Activated T-helper 1 cell treated with anti-CD3 and anti-CD28 coated beads, Interleukin-12 subunit alpha, Interleukin-12 subunit beta, Interleukin-2, Interleukin-4 antibody, amounts not matched to agents 30 ng/mL and 10 ng/mL and 1 ng/mL, durations not matched to agents 14 hours and 24 hours and 36 hours (primary cell): ENCODE measurements at regions not wholly inside any gene's neighbourhood (a gene's known extent, or its start where the extent isn't known, plus 50 kb on each side); places are given as distances from the start of the nearest gene placed in this dataset.

ENCODE experiments used
- DNase-seq: peaks from one replicate; pipeline ENCODE4 v3.0.0; 2021; ENCODE audit warnings: low spot score
- H3K27ac Mint-ChIP-seq: one replicate; pipeline ENCODE4 v1.8.0; 2021; ENCODE audit warnings: mild to moderate bottlenecking, mixed read lengths
- H3K27me3 Mint-ChIP-seq: one replicate; pipeline ENCODE4 v1.8.0; 2022; ENCODE audit warnings: mild to moderate bottlenecking, moderate library complexity, mixed read lengths; ENCODE audit not compliant: insufficient read depth
- H3K36me3 Mint-ChIP-seq: one replicate; pipeline ENCODE4 v1.8.0; 2021; ENCODE audit warnings: low read depth, mixed read lengths
- H3K4me1 Mint-ChIP-seq: one replicate; pipeline ENCODE4 v1.8.0; 2021; ENCODE audit warnings: low read depth, mixed read lengths
- H3K4me3 Mint-ChIP-seq: one replicate; pipeline ENCODE4 v1.8.0; 2021; ENCODE audit warnings: mild to moderate bottlenecking, moderate library complexity, mixed read lengths
- H3K9me3 Mint-ChIP-seq: one replicate; pipeline ENCODE4 v1.8.0; 2021; ENCODE audit warnings: mixed read lengths
- intact Hi-C: fragments of 100-400 bp; cut with micrococcal nuclease; formaldehyde crosslinking; loops from one replicate; pipeline ENCODE4 v1.15.1; 2024

- Mint-ChIP-seq H3K4me3 (no peak overlapping the region), H3K9me3 (no peaks in the 10 kb centered on the region), H3K27ac (no peak overlapping the region), H3K27me3 (peaks cover 2% of the 10 kb centered on the region), H3K36me3 (no peaks in the 10 kb centered on the region), H3K4me1 (no peaks in the 10 kb centered on the region)
- DNase-seq = no peak
- intact Hi-C loops = no loop called here
These were observed 66.4 kb upstream of the HHIP start for GRCh38 chr4:144579411-144580030.

DNA sequence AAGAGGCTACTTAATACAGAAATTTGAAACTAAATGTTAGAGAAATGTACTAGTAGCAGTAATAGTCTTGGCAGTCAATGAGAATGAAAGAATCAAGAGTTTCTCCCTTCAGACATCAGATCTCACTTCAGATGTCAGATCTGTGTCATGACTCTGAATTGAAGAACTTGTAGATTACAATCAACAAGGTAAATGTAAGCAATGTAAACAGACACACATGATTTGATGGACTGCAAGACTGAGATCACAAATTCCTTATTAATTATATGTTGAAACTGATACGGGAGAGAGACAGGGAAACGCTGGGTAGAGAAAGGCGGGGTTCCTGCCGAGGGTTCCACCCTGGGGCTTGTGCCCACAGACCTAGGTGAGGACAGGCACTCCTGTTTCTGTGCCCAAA, 65.5 kb upstream of the HHIP start:
- intact Hi-C loops = no loop called here
- DNase-seq = no peak
- no peak overlapping the region for H3K4me3 Mint-ChIP-seq
- H3K27ac Mint-ChIP-seq = no peak overlapping the region
- H3K36me3 Mint-ChIP-seq = no peaks in the 10 kb centered on the region
- H3K27me3 Mint-ChIP-seq = peaks cover 2% of the 10 kb centered on the region
- no peaks in the 10 kb centered on the region for H3K9me3 Mint-ChIP-seq
- no peaks in the 10 kb centered on the region for H3K4me1 Mint-ChIP-seq

DNA sequence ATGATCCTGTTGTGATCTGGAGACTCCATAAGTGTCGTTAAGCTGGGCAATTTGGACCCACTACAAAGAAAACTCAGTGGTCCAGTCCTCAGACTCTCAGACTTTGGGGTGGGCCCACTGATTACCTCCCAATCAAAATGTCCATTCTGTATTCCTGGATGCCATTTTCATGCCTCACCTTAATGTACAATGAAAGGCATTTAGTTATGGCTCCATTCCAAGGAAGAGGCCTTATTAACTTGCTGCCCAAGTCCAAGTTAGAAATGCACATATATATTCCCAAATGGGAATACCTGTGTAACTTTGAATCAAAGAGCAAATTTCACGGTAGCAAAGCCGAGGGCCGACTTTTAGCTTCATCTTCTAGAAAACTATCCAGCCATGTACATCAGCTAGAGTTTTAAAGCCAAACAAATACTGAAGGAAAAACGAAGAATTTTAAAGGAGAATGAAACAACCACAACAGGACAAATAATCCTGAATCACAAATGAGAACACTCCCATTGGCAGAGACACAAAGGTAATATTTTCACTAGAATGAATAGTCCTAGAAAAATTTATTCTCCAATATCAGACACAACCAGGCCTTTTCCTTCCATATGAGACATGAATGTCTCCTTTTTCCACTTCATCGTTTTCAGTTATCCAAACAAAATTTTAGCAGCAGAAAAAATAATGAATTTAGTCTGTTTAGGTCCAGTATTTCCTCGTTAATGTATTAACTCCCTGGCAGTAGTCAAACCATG, 63.7 kb upstream of the HHIP start:
- Mint-ChIP-seq H3K9me3 (no peaks in the 10 kb centered on the region), H3K27ac (no peak overlapping the region), H3K27me3 (peaks cover 2% of the 10 kb centered on the region), H3K4me1 (no peaks in the 10 kb centered on the region), H3K36me3 (no peaks in the 10 kb centered on the region), H3K4me3 (no peak overlapping the region)
- intact Hi-C loops = no loop called here
- no peak for DNase-seq

- H3K9me3 Mint-ChIP-seq = peaks cover 5% of the 10 kb centered on the region
- intact Hi-C loops = no loop called here
- H3K4me1 Mint-ChIP-seq = no peaks in the 10 kb centered on the region
- H3K27me3 Mint-ChIP-seq = peaks cover 2% of the 10 kb centered on the region
- DNase-seq = no peak
- no peaks in the 10 kb centered on the region for H3K36me3 Mint-ChIP-seq
- no peak overlapping the region for H3K4me3 Mint-ChIP-seq
- H3K27ac Mint-ChIP-seq = no peak overlapping the region
These were observed 63.0 kb upstream of the HHIP start for GRCh38 chr4:144582975-144583374.

GRCh38 chr4:144583658-144584057, 62.3 kb upstream of the HHIP start:
- Mint-ChIP-seq H3K9me3 (peaks cover 5% of the 10 kb centered on the region), H3K36me3 (no peaks in the 10 kb centered on the region), H3K4me3 (no peak overlapping the region), H3K4me1 (no peaks in the 10 kb centered on the region), H3K27ac (no peak overlapping the region), H3K27me3 (peaks cover 2% of the 10 kb centered on the region)
- no peak for DNase-seq
- intact Hi-C loops = no loop called here

DNA sequence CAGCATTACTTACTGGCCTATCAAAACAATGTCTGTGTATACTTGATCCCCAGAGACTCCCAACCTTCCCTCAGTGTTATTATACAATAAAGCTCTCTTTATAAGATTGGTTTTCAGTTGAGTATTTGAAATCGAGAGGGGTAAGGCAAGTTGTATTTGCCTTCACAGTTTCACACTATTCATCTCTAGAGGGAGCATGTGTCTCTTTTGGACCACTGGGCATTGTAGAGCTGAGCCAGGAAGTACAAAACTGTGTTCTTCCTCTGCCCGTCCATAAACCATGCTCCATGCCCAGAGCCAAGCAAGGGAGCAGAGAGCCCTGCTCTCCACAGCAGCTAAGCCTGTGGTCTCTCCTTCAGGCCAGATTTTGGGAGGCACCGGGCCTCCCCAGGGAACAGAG, 61.5 kb upstream of the HHIP start:
- Mint-ChIP-seq H3K27me3 (peaks cover 2% of the 10 kb centered on the region), H3K9me3 (peaks cover 5% of the 10 kb centered on the region), H3K4me3 (no peak overlapping the region), H3K27ac (no peak overlapping the region), H3K4me1 (no peaks in the 10 kb centered on the region), H3K36me3 (no peaks in the 10 kb centered on the region)
- intact Hi-C loops = no loop called here
- no peak for DNase-seq

GRCh38 chr4:144589512-144589911, 56.4 kb upstream of the HHIP start:
- no peak overlapping the region for H3K4me3 Mint-ChIP-seq

DNA sequence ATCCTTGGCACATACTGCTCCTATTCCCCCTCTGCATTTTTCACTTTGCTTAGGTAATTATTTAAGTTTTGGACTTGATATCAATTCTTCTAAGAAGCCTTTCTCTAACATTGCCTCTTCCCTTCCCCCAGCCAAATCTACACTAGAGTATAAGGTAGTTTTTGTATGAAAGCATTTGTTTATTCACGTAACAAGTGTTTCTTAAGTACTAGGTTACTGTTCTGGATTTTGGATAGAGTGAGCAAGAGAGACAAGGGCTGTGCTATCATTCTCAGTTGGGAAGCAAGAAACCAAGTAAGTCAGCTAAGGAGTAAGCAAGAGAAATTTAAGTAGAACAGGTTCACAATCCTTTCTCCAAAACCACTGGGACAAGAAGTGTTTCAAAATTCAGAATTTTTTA, 55.9 kb upstream of the HHIP start:
- Mint-ChIP-seq H3K27ac (no peak overlapping the region), H3K9me3 (peaks cover 5% of the 10 kb centered on the region), H3K4me1 (no peaks in the 10 kb centered on the region), H3K4me3 (no peak overlapping the region), H3K27me3 (no peaks in the 10 kb centered on the region), H3K36me3 (no peaks in the 10 kb centered on the region)
- DNase-seq = no peak
- intact Hi-C loops = no loop called here

More at GRCh38 chr4:144589512-144589911, 56.4 kb upstream of the HHIP start:
- Mint-ChIP-seq H3K36me3 (no peaks in the 10 kb centered on the region), H3K9me3 (peaks cover 5% of the 10 kb centered on the region), H3K27ac (no peak overlapping the region), H3K4me1 (no peaks in the 10 kb centered on the region), H3K27me3 (no peaks in the 10 kb centered on the region)
- DNase-seq = no peak
- intact Hi-C loops = no loop called here

DNA sequence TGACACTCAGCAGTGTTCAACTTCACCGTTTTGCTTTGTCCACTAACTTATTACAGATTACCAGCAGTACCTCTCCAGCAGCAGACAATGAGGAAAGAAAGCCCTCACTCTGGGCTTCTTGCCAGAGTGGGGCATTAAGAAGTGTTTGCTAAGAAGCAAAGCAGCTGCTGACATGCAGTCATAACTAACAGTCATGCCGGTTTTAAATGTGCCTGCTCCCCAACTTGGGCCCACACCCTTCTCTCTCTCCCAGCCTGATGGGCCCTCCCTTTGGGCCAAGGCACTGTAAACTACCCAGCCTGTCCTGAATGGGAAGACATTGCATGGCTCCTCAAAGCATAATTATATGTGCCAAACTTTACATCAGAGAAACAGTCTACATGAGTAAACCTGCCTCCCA, 54.6 kb upstream of the HHIP start:
- no peak overlapping the region for H3K27ac Mint-ChIP-seq

GRCh38 chr4:144592264-144592663, 53.7 kb upstream of the HHIP start:
- intact Hi-C loops = no loop called here
- Mint-ChIP-seq H3K36me3 (no peaks in the 10 kb centered on the region), H3K27me3 (no peaks in the 10 kb centered on the region), H3K27ac (no peak overlapping the region), H3K4me1 (no peaks in the 10 kb centered on the region), H3K9me3 (peaks cover 5% of the 10 kb centered on the region), H3K4me3 (no peak overlapping the region)
- DNase-seq = no peak

More for the DNA sequence above, 54.6 kb upstream of the HHIP start:
- Mint-ChIP-seq H3K36me3 (no peaks in the 10 kb centered on the region), H3K4me3 (no peak overlapping the region), H3K4me1 (no peaks in the 10 kb centered on the region), H3K27me3 (no peaks in the 10 kb centered on the region), H3K9me3 (peaks cover 5% of the 10 kb centered on the region)
- intact Hi-C loops = no loop called here
- no peak for DNase-seq

GRCh38 chr4:144594471-144594986, 51.4 kb upstream of the HHIP start:
- Mint-ChIP-seq H3K4me3 (no peak overlapping the region), H3K27ac (no peak overlapping the region), H3K9me3 (no peaks in the 10 kb centered on the region), H3K27me3 (no peaks in the 10 kb centered on the region), H3K36me3 (no peaks in the 10 kb centered on the region), H3K4me1 (no peaks in the 10 kb centered on the region)
- intact Hi-C loops = no loop called here
- DNase-seq = no peak

DNA sequence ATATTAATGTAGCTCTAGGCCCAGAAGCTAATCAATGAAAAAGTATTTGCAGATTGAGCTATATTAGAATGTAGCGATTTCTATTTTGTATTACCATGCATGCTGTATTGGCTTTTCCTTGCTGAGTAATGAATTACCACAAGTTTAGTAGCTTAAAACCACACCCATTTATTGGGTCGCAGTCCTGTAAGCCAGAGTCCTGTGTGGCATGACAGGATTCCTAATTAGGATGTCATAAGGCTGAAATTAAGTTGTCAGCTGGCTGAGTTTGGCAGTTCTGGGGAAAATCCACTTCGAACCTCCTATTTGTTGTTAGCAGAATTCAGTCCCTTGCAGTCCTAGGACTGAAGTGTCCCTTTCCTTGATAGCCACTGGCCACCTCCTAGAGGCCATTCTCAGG, 50.3 kb upstream of the HHIP start:
- H3K4me1 Mint-ChIP-seq = no peaks in the 10 kb centered on the region
- H3K4me3 Mint-ChIP-seq = no peak overlapping the region
- intact Hi-C loops = no loop called here
- no peak overlapping the region for H3K27ac Mint-ChIP-seq
- H3K27me3 Mint-ChIP-seq = peaks cover 2% of the 10 kb centered on the region
- no peaks in the 10 kb centered on the region for H3K36me3 Mint-ChIP-seq
- H3K9me3 Mint-ChIP-seq = no peaks in the 10 kb centered on the region
- DNase-seq = no peak
